Astrocyte (in vitro differentiated cells and primary cell): ENCODE measurements at regions not wholly inside any gene's neighbourhood (a gene's known extent, or its start where the extent isn't known, plus 50 kb on each side); places are given as distances from the start of the nearest gene placed in this dataset.

Source experiments
- DNase-seq: peaks from one replicate; pipeline ENCODE4 v3.0.0-alpha.2; 2010; ENCODE audit warnings: low read depth
- FAIRE-seq: peaks from 2 replicates; lab custom pipeline; 2011; peaks lifted over from hg19 to GRCh38; lab: Jason Lieb, UNC
- H2AFZ ChIP-seq: 2 replicates; pipeline ENCODE4 v1.6.0; 2012; ENCODE audit warnings: low read depth, low read length, inconsistent platforms
- H3K27ac ChIP-seq: 2 replicates; pipeline ENCODE4 v1.5.1; 2011; ENCODE audit warnings: low read depth, low read length, inconsistent platforms
- H3K27me3 ChIP-seq: 2 replicates; pipeline ENCODE4 v1.6.0; 2011; ENCODE audit warnings: low read length, inconsistent platforms; ENCODE audit not compliant: insufficient read depth
- H3K36me3 ChIP-seq: 2 replicates; pipeline ENCODE4 v1.5.1; 2011; ENCODE audit warnings: low read length, inconsistent platforms; ENCODE audit not compliant: insufficient read depth
- H3K4me1 ChIP-seq: 2 replicates; pipeline ENCODE4 v1.5.1; 2011; ENCODE audit warnings: low read length, inconsistent platforms; ENCODE audit not compliant: insufficient read depth
- H3K4me2 ChIP-seq: 2 replicates; pipeline ENCODE4 v1.6.0; 2012; ENCODE audit warnings: low read length, inconsistent platforms
- H3K4me3 ChIP-seq: 2 replicates; pipeline ENCODE4 v1.5.1; 2011; ENCODE audit warnings: low read depth, mild to moderate bottlenecking, low read length, inconsistent platforms; ENCODE audit not compliant: insufficient read depth
- H3K79me2 ChIP-seq: 2 replicates; pipeline ENCODE4 v1.6.0; 2012; ENCODE audit warnings: mild to moderate bottlenecking, low read length, inconsistent platforms; ENCODE audit not compliant: insufficient read depth
- H3K9ac ChIP-seq: 2 replicates; pipeline ENCODE4 v1.6.0; 2012; ENCODE audit warnings: mild to moderate bottlenecking, low read length, inconsistent platforms
- H3K9me3 ChIP-seq: 2 replicates; pipeline ENCODE4 v1.5.1; 2012; ENCODE audit warnings: low read depth, mild to moderate bottlenecking, low read length, inconsistent platforms; ENCODE audit not compliant: insufficient read depth
- H4K20me1 ChIP-seq: 2 replicates; pipeline ENCODE4 v1.6.0; 2012; ENCODE audit warnings: low read length, inconsistent platforms; ENCODE audit not compliant: insufficient read depth
- H3K27ac Mint-ChIP-seq: one replicate; pipeline ENCODE4 v1.8.0; 2021; ENCODE audit warnings: mild to moderate bottlenecking, mixed read lengths; ENCODE audit not compliant: unreplicated experiment
- H3K27me3 Mint-ChIP-seq: one replicate; pipeline ENCODE4 v1.8.0; 2021; ENCODE audit warnings: low read depth, mixed read lengths; ENCODE audit not compliant: unreplicated experiment
- H3K36me3 Mint-ChIP-seq: one replicate; pipeline ENCODE4 v1.8.0; 2021; ENCODE audit warnings: low read depth, mixed read lengths; ENCODE audit not compliant: unreplicated experiment
- H3K4me1 Mint-ChIP-seq: one replicate; pipeline ENCODE4 v1.8.0; 2021; ENCODE audit warnings: low read depth, mixed read lengths; ENCODE audit not compliant: unreplicated experiment
- H3K4me3 Mint-ChIP-seq: one replicate; pipeline ENCODE4 v1.8.0; 2021; ENCODE audit warnings: mild to moderate bottlenecking, moderate library complexity, mixed read lengths; ENCODE audit not compliant: unreplicated experiment
- H3K9me3 Mint-ChIP-seq: one replicate; pipeline ENCODE4 v1.8.0; 2021; ENCODE audit warnings: mild to moderate bottlenecking, mixed read lengths; ENCODE audit not compliant: unreplicated experiment
- EZH2 ChIP-seq: IDR thresholded peaks from 2 replicates; pipeline ENCODE4 v1.6.1; 2012; ENCODE audit warnings: mild to moderate bottlenecking, low read length, inconsistent platforms; ENCODE audit not compliant: insufficient read depth
- TF ChIP-seq, protein P1 (sequence below): IDR thresholded peaks from 2 replicates; pipeline ENCODE4 v1.5.1; 2011; ENCODE audit warnings: low read depth, mild to moderate bottlenecking, inconsistent platforms, low read length, moderate library complexity; ENCODE audit not compliant: insufficient read depth

DNA sequence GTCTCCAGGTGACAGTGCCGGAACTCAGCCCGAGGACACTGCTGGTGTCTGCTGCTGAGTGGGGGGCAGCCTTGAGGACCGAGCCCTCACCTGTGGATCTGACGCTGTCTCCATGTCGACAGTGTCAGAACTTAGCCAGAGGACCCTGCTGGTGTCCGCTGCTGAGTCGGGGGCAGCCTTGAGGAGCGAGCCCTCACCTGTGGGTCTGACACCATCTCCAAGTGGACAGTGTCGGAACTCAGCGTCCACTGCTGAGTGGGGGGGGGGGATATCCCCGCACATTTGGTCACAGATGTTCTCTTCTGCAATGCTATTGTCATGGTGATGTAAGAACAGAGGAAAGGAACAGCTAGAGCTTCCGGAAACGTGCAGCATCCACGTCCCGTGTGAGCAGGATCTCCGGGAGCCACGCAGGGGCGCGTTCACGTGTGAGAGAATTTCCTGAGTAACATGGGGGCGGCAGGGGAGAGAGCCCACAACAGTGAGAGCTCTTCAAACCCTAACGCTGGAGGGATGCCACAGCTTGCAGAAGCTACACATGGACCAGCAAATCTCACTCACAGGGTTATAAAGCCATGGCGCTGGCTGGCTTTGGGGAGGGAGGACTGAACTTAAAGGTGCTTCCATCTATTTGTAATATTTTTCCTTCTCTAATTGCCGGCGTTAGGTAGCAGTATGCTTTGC, 250.7 kb upstream of the SALL3 start:
- H3K36me3 Mint-ChIP-seq, result no peaks in the 10 kb centered on the region
- FAIRE-seq, result no peak
- H3K27me3 ChIP-seq, result no peaks in the 10 kb centered on the region

DNA sequence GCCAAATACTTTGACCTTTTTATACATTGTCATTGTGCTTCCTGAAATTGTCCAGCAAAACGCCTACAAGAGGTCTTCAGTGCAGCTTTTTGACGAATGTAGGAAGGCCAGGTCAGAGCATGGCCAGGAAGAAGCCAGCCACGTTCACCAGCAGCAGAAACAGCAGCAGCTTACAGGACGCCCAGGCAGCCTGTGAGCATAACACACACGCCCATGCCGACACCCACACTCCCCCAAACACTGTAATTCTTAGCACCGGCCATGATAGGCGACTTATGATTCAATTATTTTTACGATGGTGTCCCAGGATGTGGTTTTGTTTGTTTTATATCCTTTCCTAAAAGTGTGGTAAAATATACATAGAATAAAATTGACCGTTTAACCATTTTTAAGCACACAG, 249.1 kb upstream of the SALL3 start:
- FAIRE-seq, result no peak
- Histone ChIP-seq H3K9ac (no peak overlapping the region), H2AFZ (no peak overlapping the region), H3K36me3 (no peaks in the 10 kb centered on the region), H3K4me3 (no peak overlapping the region), H3K27me3 (no peaks in the 10 kb centered on the region), H4K20me1 (no peaks in the 10 kb centered on the region), H3K27ac (no peak overlapping the region), H3K79me2 (no peaks in the 10 kb centered on the region), H3K9me3 (peaks cover 6% of the 10 kb centered on the region), H3K4me2 (no peak overlapping the region), H3K4me1 (no peaks in the 10 kb centered on the region)
- Mint-ChIP-seq H3K9me3 (peaks cover 11% of the 10 kb centered on the region), H3K27ac (no peak overlapping the region), H3K36me3 (no peaks in the 10 kb centered on the region), H3K27me3 (no peaks in the 10 kb centered on the region), H3K4me3 (no peak overlapping the region), H3K4me1 (no peaks in the 10 kb centered on the region)
- no peak for TF ChIP-seq EZH2
- TF ChIP-seq, protein P1, sequence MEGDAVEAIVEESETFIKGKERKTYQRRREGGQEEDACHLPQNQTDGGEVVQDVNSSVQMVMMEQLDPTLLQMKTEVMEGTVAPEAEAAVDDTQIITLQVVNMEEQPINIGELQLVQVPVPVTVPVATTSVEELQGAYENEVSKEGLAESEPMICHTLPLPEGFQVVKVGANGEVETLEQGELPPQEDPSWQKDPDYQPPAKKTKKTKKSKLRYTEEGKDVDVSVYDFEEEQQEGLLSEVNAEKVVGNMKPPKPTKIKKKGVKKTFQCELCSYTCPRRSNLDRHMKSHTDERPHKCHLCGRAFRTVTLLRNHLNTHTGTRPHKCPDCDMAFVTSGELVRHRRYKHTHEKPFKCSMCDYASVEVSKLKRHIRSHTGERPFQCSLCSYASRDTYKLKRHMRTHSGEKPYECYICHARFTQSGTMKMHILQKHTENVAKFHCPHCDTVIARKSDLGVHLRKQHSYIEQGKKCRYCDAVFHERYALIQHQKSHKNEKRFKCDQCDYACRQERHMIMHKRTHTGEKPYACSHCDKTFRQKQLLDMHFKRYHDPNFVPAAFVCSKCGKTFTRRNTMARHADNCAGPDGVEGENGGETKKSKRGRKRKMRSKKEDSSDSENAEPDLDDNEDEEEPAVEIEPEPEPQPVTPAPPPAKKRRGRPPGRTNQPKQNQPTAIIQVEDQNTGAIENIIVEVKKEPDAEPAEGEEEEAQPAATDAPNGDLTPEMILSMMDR, result no peak
- DNase-seq, result no peak

More for the DNA sequence above, 250.7 kb upstream of the SALL3 start:
- H3K9me3 ChIP-seq, result peaks cover 5% of the 10 kb centered on the region
- no peaks in the 10 kb centered on the region for H3K36me3 ChIP-seq
- DNase-seq, result no peak
- no peak overlapping the region for H3K9ac ChIP-seq
- Mint-ChIP-seq H3K4me1 (no peaks in the 10 kb centered on the region), H3K4me3 (no peak overlapping the region), H3K9me3 (peaks cover 19% of the 10 kb centered on the region), H3K27ac (no peak overlapping the region), H3K27me3 (peaks cover 3% of the 10 kb centered on the region)
- H3K4me1 ChIP-seq, result no peaks in the 10 kb centered on the region
- no peaks in the 10 kb centered on the region for H3K79me2 ChIP-seq
- no peaks in the 10 kb centered on the region for H4K20me1 ChIP-seq
- no peak overlapping the region for H3K4me3 ChIP-seq
- H2AFZ ChIP-seq, result no peak overlapping the region
- no peak overlapping the region for H3K4me2 ChIP-seq
- H3K27ac ChIP-seq, result no peak overlapping the region
- TF ChIP-seq, protein P1, result no peak
- TF ChIP-seq EZH2, result no peak

DNA sequence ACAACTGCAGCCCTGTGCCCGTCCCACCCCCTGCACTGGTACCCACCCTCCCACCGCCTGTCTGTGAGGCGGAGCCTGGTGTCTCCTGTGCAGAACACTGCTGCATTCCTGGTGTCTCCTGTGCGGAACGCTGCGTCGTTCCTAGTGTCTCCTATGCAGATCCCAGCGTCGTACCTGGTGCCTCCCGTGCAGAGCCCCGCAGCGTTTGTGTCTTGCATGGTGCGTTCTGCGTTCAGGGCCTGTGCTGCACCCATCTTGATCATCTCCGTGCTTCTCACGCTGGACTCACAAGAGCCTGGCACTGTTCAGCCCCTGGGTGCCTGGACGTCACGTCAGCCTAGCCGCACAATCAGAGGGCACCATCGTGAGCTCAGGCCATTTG, 248.6 kb upstream of the SALL3 start:
- no peak overlapping the region for H3K27ac ChIP-seq
- Mint-ChIP-seq H3K4me3 (no peak overlapping the region), H3K9me3 (peaks cover 10% of the 10 kb centered on the region), H3K27me3 (no peaks in the 10 kb centered on the region), H3K27ac (no peak overlapping the region), H3K36me3 (no peaks in the 10 kb centered on the region), H3K4me1 (no peaks in the 10 kb centered on the region)
- no peak overlapping the region for H2AFZ ChIP-seq
- no peaks in the 10 kb centered on the region for H3K79me2 ChIP-seq
- no peak overlapping the region for H3K9ac ChIP-seq
- H3K4me2 ChIP-seq, result no peak overlapping the region
- TF ChIP-seq, protein P1, result no peak
- TF ChIP-seq EZH2, result no peak
- no peaks in the 10 kb centered on the region for H3K4me1 ChIP-seq
- no peak for FAIRE-seq
- peaks cover 6% of the 10 kb centered on the region for H3K9me3 ChIP-seq
- H3K4me3 ChIP-seq, result no peak overlapping the region
- no peaks in the 10 kb centered on the region for H3K27me3 ChIP-seq
- H4K20me1 ChIP-seq, result no peaks in the 10 kb centered on the region
- DNase-seq, result no peak
- no peaks in the 10 kb centered on the region for H3K36me3 ChIP-seq
